ENCODE measurements at regions not wholly inside any gene's neighbourhood (a gene's known extent, or its start where the extent isn't known, plus 50 kb on each side); places are given as distances from the start of the nearest gene placed in this dataset.

DNA sequence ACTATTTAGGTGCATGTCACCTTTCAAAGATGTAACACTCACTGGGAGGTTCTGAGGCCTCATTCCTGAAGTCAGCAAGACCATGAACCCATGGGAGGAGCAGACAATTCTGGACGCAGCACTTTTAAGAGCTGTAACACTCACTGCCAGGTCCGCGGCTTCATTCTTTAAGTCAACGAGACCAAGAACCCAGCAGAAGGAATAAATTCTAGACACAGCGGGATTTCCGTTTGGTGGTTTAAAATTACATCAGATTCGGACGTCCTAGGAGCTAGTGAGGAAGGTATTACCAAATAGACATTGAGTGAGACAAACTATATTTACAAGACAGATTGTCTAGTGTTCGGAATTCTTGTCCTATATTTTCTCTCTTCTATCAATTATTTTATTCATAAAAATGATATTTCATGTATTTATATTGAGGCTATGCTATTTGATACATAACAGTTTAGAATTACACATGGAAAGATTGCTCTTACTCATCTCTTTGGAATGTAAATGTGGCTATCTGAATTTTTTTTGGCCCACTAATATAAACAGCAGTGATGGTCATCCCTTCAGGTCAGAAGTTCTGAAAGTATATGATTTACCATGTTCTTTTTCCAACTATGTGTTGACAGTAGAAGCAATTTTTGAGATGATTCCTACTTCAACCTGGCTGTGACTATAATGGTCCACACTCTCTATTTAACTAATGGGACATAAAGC, 1973.0 kb upstream of the FLRT2 start:
- no peak for TF ChIP-seq CTCF (IDR thresholded peaks at IDR 0.05; ENCODE audit: low read depth, low read length)
- TF ChIP-seq POLR2A (IDR thresholded peaks at IDR 0.05; ENCODE audit: extremely low read depth, insufficient read length), result no peak
- TF ChIP-seq MAX (IDR thresholded peaks at IDR 0.05; ENCODE audit: low read depth, low read length), result no peak

Measured in NB4 (cell line).